H54 (cell line): ENCODE measurements at regions not wholly inside any gene's neighbourhood (a gene's known extent, or its start where the extent isn't known, plus 50 kb on each side); places are given as distances from the start of the nearest gene placed in this dataset.
A peak's percentile ranks its signal among the peaks of the same experiment; 100 is the strongest.

Source experiments
- DNase-seq: peaks from one replicate; pipeline ENCODE4 v3.0.0; 2011; ENCODE audit warnings: low spot score, mixed read lengths; ENCODE audit not compliant: insufficient read length
- FAIRE-seq: peaks from 3 replicates; lab custom pipeline; 2011; peaks lifted over from hg19 to GRCh38; lab: Jason Lieb, UNC
- POLR2A ChIP-seq: IDR thresholded peaks from 2 replicates; pipeline ENCODE4 v1.6.1; 2011; ENCODE audit warnings: low read depth, mild to moderate bottlenecking, low read length

DNA sequence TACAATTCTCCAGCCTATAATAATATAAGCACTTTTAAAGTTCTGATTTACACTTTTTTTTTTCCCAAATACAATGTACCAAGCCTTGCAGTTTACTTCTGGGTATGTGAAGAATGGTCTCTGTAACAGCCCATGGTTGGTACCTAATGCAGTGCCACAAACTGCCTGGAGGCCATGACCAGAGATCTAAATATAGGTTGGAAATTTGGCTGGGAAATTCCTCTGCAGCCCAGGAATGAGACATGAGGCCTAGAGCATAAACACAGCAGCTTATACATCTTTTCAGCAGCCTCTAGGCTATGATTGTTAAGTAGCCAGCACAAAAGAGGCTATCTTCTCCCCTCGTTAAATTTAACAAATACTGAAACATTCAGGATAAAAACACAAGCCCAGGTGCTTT is 432.0 kb upstream of the FAM98A start:
- DNase-seq: no peak
- FAIRE-seq: no peak
- no peak for TF ChIP-seq POLR2A

DNA sequence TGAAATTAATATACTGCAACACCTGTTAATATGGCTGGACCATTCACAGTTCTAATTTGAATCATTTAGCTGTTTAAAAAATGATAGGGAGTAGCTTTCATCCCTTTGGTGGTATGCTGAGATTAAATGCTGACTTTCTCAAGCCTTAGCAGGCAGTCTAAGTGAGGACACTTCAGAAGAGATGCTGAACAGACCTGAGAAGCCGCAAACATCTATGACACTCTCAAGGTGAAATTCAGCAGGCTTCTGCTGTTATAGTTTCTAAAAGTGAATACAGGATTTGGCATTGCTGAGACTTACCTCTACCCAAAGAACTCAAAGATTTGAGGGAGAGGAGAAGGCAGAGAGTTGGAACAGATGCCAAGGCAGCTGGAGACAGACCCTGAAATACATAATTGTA is 431.2 kb upstream of the FAM98A start:
- no peak for DNase-seq
- TF ChIP-seq POLR2A: no peak
- FAIRE-seq: no peak

DNA sequence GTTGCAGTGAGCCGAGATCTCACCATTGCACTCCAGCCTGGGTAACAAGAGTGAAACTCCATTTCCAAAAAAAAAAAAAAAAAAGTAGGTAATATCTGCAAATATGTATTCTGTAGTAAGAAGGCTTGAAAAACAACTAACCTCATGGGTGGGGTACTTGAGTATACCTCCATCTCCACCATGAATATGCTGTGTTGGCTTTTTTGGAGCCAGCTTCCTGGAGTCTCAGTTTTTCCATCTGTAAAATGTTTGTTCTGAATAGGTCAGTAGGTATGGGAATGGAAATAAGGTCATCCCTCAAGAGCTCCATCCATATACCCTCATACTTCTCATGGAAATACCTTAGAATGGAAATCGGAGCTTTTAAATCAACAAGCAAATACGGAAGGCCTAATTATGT is 430.0 kb upstream of the FAM98A start:
- FAIRE-seq (no peak), DNase-seq (no peak)
- no peak for TF ChIP-seq POLR2A

DNA sequence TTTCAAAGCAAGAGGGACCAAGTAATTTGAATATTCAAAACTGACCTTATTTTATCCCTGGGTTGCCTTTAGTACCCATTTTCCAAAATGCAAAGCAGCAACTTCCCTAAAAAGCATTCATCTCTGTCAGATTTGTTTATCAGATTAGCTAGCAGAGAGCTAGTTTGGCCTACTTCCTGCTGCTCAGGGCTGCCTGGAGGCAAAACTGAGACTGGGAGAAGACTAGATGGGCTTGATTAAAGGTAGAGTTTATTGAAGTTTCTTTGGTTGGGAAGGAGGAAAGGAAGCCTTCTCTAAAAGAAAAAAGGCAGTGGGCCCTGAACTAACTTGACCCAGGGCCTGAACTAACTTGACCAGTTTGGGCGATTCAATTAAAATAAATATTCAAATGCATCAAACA is 426.1 kb upstream of the FAM98A start:
- FAIRE-seq (no peak), DNase-seq (no peak)
- no peak for TF ChIP-seq POLR2A

DNA sequence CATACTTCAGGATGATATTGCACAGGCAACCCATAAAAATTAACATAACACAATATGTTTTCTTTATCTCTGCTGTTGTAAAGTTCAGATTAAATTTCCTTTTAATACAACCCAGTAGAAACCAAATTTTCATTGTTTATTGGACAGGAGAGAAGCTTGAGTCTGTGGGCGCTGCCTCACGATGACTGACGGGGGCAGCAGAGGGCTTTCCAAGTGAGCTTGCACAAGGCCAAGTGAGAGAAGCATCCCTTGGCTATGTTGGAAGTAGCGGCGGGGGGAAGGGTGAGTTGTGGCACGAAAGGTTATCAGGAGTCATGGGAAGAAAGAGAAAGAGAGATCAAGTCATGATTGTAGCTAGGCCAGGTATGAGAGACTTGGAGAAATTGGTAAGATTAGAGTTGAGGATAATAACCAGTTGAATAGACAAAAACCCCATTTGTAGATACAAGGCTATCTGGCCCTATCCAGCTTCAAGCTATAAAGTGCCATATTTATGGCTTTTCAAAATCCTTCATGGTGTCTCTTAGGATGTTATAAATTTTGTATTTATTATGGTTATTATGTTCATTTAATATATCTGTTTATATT is 413.7 kb upstream of the FAM98A start:
- TF ChIP-seq POLR2A: no peak
- FAIRE-seq: peak; percentile 89
- DNase-seq: peak; percentile 6

DNA sequence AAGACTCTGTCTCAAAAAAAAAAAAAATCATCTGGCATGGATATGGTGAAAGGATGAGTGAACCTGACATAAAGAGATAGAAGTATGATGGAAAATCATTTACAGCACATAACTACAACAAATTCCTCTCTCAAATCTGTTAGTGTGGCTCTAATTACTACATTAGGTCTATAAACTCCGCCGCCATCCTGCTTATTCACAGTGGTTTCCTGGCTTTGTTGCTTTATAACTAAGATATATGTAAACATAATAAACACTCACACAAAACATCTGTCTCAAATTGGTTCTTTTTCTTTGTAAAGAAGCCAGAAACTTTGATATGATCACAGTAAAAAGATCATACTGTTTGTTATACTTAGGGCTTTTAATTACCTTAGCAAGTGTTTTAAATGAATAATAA is 412.6 kb upstream of the FAM98A start:
- DNase-seq (no peak), FAIRE-seq (no peak)
- TF ChIP-seq POLR2A: no peak

DNA sequence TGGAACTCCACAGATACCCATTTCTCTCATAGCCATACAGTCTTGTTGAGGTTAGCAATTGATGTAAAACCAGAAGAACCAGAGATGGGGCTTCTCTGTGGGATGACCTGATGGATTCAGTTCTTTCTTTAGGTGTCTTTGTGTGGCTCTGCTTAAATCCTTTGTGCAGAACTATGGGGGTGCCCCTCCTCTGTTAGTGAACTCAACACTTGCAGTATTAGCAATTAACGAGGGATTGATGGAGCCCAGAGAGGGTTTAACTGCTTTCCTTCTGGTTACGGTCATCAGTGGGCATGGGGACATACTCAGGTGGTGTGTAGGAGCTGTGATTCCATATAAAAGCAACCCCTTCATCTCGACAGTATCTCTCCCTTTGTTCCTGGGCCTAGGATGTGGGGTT is 406.8 kb upstream of the FAM98A start:
- DNase-seq (no peak), FAIRE-seq (no peak)
- TF ChIP-seq POLR2A: no peak

DNA sequence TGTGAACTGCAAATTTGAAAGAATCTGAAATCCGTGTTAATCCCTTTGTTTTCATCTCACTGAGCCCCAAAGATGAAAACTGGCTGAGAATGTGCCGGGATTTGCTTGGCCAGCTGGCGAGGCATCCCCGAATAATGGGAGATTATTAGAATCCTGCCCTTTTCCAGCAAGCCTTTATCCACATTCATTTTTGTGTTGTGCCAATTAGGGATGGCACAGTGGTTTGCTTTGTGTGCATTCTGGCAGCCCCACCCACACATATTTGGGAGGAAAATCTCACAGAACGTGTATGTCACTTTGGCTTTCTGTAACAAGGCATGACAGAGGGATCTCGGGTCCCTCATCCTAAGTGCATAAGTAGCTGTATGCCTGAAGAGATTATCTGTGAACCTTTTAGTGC is 405.8 kb upstream of the FAM98A start:
- DNase-seq (no peak), FAIRE-seq (no peak)
- TF ChIP-seq POLR2A: no peak

DNA sequence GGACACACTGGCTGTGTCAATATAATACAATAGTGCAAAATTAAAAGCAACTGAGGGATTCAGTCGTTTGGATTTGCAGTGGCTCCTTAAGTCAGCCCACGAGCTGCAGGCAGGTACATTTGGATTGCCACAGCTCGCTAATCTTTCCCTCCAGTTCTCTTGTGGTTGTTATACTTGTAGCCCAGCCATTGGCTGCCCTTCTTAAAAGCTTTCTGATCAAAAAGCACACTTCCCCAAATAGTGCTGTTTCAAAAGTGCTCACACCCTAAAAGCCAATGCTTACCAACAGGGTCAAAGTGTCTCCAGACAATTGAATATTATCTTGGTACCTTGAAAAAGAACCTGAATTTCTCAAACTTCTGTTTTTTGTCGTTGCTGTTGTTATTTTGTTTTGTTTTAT is 404.7 kb upstream of the FAM98A start:
- DNase-seq (no peak), FAIRE-seq (no peak)
- no peak for TF ChIP-seq POLR2A

DNA sequence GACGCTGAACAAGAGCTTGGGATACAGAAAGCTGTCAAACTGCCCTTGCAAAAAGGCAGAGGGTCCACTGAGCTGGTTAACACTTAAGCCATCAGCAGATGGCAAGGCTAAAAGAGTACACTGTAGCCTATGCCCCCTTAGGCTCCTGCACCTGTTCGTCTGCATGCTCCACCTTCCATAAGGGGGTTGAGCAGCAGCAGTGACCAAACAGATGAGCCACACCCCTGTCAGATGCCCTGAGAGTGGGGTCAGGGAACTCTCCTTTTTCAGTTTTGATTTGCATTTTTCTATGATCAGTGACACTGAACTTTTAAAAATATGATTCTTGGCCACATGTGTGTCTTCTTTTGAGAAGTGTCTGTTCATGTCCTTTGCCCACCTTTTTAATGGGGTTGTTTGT is 402.5 kb upstream of the FAM98A start:
- DNase-seq (no peak), FAIRE-seq (no peak)
- no peak for TF ChIP-seq POLR2A

DNA sequence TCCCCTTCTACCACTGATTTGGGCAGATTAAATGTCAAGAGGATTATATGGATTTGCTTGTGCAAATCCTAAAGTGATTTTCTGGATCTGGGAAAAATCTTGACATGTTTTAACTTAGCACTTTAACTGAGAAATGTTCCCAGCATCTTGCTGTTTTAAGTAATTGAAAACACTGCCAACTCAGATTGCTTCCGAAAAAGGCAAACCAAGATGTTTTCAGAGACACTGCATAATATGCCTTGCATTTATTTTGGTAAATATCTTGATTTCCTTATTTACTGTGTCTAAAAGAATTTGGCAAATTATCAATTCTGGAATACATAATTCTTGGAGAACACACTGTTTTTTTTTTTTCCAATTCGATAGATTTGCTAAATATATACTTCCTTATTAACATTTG is 385.0 kb upstream of the FAM98A start:
- FAIRE-seq: no peak
- no peak for DNase-seq
- no peak for TF ChIP-seq POLR2A

DNA sequence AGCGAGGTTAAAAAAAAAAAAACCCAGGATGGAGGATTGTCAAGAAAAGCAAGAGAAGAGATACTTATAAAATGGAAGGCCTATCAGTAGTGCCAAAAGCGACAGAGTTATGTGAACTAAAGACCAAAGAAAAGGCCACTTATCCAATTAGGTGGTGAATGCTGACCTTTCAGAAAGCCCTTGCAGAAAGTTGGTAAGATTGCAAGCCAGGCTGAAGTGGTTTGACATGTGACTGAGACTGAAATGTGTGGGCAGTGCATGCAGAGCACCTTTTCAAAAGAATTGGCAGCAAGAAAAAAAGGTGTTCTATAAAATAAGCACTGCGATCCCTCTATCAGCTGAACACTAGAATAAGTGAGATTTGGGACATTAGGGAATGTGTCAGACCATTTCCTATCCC is 379.4 kb upstream of the FAM98A start:
- FAIRE-seq: no peak
- no peak for DNase-seq
- TF ChIP-seq POLR2A: no peak

DNA sequence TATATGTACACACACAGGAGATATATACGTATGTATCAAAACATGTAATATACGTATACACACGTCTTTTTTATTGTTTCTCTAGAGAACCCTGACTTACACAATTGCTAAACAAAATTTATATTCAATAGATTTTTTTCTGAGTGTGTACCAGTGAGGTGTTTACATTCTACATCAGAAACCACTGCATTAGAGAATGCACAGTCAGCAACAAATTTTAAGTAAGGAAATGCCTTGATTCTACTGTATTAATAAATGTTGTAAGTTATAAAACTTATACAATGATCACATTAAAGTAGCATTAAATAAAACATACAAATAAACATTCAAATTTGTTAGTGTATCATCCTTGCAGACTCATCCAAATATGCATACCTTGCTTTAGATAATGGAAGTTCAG is 376.4 kb upstream of the FAM98A start:
- FAIRE-seq (no peak), DNase-seq (no peak)
- TF ChIP-seq POLR2A: no peak

DNA sequence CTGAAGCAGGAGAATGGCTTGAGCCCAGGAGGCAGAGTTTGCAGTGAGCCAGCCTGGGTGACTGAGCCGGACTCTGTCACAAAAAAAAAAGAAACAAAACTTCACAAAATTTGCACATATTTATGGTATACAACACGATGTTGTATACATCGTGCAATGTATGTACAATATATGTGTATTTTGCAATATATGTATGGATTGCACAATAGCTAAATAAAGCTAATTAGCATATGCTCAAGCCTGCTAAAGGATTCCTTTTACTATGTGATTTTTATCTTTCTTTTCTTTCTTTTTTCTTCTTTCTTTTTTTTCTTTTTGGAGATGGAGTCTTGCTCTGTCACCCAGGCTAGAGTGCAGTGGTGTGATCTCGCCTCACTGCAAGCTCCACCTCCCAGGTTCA is 368.0 kb upstream of the FAM98A start:
- no peak for FAIRE-seq

DNA sequence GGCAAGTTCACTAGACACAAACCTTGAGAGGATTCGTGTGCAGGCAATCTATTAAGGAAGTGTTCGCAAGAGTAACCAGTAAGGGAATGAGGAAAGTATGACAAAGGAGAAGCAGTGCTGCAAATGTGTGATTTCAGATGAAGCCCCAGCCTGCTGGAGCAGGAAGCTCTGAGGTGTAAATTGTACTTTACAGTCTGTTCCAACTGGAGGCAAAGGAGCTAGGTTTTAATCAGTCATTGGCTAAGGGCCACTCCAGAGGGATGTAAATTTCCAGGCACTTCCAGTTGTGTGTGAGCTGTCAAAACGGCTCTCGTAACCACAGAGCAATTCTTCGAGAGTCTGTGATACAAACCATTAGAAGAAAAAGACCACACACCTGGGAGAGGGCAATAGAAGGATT is 359.5 kb upstream of the FAM98A start:
- FAIRE-seq (no peak), DNase-seq (no peak)
- TF ChIP-seq POLR2A: no peak

More for the DNA sequence above, 368.0 kb upstream of the FAM98A start:
- no peak for DNase-seq
- no peak for TF ChIP-seq POLR2A

DNA sequence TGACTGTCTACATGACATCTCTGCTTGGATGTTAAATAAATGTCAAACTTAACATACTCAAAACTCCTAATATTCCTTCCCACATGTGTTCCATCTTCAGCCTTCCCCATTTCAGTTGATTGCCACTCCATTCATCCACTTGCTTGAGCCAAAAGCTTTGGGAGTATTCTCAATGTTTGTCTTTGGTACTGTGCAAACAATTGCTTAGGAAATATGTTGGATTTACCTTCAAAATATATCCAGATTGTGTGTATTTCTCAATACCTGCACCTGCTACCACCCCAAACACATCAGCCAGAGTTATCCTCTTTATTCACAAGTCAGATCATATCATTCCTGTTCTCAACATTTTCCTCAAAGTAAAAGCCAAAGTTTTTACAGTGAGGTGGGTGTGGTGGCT is 350.3 kb upstream of the FAM98A start:
- no peak for TF ChIP-seq POLR2A
- FAIRE-seq (no peak), DNase-seq (no peak)
